OCI-LY3 (cell line): ENCODE measurements at regions not wholly inside any gene's neighbourhood (a gene's known extent, or its start where the extent isn't known, plus 50 kb on each side); places are given as distances from the start of the nearest gene placed in this dataset.

Source experiments
- CTCF ChIP-seq: fragments of 200-600, 300-600 bp; sonication (generic); IDR thresholded peaks from 2 replicates; pipeline ENCODE4 v1.5.1; 2014; ENCODE audit warnings: antibody characterized with exemption, low read length, low read depth
- EZH2phosphoT487 ChIP-seq: fragments of 200-600 bp; shearing (Covaris generic); IDR thresholded peaks from 2 replicates; pipeline ENCODE4 v1.6.1; 2018; ENCODE audit warnings: antibody characterized with exemption, mixed run types, low read depth

- TF ChIP-seq CTCF (no peak), EZH2phosphoT487 (no peak)
Observed at GRCh38 chr18:44187090-44187489, 493.6 kb upstream of the SETBP1 start.
